RKO (cell line): ENCODE measurements at regions not wholly inside any gene's neighbourhood (a gene's known extent, or its start where the extent isn't known, plus 50 kb on each side); places are given as distances from the start of the nearest gene placed in this dataset.
A peak's percentile ranks its signal among the peaks of the same experiment; 100 is the strongest.

ENCODE experiments used
- DNase-seq: peaks from one replicate; pipeline ENCODE4 v3.0.0-alpha.2; 2016; ENCODE audit warnings: low spot score

GRCh38 chr11:79864882-79865281 lies 424.1 kb upstream of the TENM4 start:
- DNase-seq: no peak

DNA sequence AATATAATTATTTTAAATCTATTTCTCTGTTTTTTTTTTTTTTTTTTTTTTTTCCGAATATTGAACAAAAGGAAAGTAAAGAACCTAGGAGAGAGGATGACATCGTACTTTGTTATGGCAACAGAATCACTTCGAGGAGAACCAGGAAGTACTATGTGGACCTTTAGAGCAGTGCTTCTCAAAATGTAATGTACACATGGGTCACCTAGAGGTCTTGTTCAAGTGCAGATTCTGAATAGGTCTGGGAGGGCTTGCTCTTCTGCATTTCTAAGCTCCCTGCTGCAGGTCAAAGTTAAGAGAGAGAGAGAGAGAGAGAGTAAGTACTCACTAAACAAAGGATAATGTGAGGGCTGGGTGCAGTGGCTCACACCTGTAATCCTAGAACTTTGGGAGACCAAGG lies 419.5 kb upstream of the TENM4 start:
- no peak for DNase-seq

GRCh38 chr11:79857377-79858214 lies 416.8 kb upstream of the TENM4 start:
- DNase-seq: no peak

DNA sequence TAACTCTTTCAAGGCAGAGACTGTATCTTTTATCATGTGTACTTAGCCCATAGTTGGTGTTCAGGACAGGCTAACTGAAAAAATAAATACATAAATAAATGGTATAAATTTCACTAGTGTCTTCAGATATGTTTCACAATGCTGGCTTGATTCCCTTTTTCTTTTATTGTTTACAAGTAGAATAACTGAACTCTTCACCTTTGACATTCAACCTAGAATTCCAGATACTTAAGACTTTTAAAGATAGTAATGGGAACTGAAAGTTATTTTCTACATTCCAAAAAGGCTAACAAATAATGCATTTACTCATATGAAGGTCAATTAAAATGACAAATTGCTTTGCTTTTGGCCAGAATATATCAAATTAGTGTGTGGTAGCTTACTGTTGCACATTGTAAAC lies 411.3 kb upstream of the TENM4 start:
- no peak for DNase-seq

DNA sequence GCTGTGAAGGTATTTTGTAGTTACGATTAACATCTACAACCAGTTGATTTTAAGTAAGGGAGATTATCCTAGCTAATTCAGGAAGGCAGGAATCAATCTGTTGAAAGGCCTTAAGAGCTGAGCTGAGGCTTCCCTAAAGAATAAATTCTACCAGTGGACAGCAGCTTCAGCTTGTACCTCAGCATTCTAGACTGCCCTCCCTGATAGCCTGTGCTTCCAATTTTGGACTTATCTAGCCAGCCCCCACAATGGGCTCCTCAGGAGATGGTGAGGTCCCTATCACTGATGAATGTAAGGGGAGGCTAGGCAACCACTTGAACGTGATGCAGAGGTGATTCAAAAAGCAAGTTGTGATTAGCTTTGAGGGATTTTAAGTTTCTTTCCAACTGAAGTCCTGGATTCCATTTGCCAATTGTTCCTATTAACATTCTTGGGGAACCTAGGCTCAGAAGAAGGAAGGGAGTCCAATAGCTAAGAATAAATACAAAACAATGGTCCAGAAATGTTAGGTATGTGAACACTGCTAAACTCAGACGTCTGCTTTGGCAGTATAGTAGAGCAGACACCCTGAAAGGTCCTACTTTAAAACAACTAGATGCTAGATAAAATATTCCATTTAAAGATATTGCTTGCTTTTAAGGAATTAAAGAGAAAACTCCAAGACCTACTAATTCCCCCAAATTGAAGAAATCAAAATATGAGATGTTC lies 404.3 kb upstream of the TENM4 start:
- DNase-seq: no peak

GRCh38 chr11:79834015-79834414 lies 393.2 kb upstream of the TENM4 start:
- DNase-seq: no peak

- no peak for DNase-seq
Observed at GRCh38 chr11:79830446-79830845, 389.6 kb upstream of the TENM4 start.

- DNase-seq: no peak
Observed at GRCh38 chr11:79829891-79830290, 389.1 kb upstream of the TENM4 start.

DNA sequence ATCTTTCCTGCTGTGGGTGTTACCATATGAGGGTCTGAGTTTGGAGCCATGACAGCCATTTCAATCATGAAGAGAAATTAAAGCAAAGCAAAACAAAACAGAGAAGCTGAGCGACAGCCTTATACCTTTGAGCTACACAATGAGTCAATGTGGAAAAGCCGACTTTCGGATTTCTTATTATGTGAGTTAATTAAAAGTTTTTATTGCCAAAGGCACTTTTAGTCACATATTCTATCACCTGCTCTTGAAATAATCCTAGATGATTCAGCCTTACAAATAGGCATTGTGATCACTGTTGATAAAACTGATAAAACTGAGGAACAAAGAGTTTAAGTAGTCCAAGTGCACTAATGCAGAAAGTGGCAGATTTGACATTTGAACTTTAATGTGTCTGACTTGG lies 381.9 kb upstream of the TENM4 start:
- DNase-seq: no peak

DNA sequence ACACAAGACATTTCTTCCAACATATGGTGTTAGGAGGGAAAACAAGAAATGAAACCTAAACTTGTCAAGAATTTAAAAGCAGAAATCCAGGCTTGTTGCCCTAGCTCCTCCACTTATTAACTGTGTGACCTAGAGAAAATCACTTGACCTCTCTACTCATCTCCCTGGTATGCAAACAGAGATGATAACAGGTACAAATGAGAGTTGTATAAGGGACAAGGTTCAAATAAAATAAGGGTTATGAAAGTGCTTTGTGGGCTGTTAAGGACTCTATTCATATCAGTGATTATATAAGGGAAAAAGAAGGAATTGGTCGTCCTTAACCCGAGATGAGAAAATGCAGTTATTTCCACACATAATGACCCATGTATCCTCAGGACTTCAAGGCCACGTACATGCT lies 372.7 kb upstream of the TENM4 start:
- DNase-seq: no peak

GRCh38 chr11:79809487-79809886 lies 368.7 kb upstream of the TENM4 start:
- DNase-seq: no peak

- no peak for DNase-seq
Observed at GRCh38 chr11:79807506-79807905, 366.7 kb upstream of the TENM4 start.

DNA sequence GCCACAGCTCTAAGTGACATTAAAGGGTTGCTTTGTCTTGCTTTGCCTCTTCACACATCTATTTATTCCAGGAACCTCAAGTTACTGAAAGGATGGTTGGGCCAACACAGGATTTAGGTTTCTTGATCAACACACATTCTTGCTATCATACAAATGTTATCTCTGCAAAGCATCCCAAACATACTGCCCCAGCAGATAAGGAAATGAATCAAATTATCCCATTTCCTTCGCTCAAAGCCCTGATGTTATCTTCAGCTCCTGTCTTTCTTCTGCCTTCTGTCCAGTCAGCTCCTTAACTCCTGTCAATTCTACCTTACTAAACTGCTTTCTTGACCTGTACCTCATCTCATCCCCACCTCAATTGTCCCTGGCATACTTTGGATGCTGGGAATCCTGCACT lies 355.9 kb upstream of the TENM4 start:
- DNase-seq: no peak

DNA sequence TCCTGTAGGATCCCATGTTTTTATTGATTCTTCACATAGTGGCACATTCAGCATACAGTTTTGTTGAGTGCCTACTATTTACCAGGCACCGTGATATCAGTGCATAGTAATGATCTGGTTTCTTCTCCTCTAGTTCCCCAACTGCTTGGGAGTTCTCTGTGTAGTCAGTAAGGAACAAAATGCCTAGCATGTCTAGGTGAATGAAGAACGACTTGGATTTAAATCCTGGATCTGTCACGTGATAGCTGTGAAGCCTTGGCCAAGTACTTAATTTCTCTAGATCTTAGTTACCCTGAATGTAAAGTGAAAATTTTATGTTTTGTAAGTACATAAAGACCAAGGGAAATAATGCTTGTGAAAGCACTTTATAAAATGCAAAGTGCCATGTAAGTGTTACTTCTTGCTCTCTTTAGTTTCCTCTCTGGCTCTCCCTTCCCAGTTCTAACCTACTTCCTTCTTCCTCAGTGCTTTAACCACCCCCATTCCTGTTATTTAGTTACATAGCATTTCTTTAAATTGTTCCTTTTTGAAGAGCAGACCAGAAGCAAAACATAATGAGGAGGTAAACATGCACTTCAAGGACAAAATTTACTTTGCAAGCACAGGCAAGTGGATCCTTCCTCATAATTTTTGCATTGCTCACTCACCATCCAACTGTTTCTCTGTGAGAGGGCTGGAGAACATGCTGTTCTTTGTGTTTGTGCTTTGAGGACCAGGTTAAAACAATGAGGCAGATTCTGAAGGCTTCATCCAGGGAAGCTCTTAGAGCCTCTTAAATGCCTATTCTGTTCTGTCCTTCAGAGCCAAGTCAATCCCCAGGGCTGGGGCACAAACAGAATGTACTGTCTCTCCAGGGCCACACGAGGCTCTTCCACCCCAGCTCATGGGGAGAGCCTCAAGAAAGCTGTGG lies 353.9 kb upstream of the TENM4 start:
- no peak for DNase-seq

DNA sequence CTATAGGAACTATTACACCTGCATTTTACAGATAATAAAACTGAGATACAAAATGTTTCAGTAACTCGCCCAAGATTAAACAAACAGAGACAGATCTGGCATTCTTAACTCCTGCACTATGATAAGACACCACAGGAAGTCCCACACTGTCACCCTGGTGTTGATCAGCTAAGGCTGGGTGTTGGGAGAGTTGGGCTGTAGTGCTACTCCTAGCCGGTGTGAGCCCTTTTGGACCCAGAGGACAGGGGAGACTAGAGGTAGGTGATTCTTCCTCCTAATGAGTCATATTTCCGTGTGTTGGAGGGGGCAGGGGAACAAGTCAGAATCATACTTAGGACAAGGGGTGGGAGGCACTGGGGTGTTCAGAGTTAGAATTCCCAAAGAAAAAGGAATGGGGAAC lies 353.2 kb upstream of the TENM4 start:
- DNase-seq: no peak

GRCh38 chr11:79786961-79787360 lies 346.1 kb upstream of the TENM4 start:
- no peak for DNase-seq

DNA sequence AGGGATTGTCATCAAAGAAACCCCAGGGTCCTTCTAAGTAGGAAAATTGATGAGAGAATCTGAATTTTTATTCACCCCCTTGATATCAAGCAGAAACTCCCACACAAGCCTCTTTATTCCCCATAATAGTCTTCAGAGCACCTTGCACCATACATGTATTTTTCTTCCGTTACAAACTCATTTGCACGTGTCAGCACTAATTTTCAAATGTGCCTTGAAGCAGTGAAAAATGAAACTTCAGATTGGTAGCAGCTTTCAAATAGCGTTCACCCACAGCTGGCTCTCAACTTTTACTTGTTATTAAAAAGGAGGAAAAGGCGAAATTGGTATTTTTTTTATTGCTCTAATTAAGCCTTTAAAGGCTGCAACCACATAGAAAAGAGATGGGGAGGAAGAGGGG lies 343.0 kb upstream of the TENM4 start:
- no peak for DNase-seq

DNA sequence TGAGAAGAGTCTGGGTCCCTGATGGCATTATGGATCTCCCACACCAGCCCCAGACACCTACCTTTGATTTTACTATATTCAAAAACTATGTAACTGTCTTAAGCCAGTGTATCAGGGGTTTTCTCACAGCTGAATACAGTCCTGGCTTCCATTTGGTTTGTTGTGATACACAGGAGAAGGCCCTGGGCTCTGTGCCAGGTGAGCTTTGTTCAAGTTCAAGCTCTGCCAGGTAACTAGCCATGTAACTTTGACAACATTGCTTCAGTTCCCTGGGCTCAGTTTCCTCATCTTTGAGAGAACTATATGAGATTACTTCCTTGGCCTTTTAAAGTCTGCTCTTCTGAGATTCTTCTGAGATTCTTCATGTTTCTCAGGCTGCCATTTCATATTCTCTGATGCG lies 327.5 kb upstream of the TENM4 start:
- no peak for DNase-seq

- no peak for DNase-seq
Observed at GRCh38 chr11:79762279-79762921, 321.6 kb upstream of the TENM4 start.

- no peak for DNase-seq
Observed at GRCh38 chr11:79758325-79758724, 317.5 kb upstream of the TENM4 start.

DNA sequence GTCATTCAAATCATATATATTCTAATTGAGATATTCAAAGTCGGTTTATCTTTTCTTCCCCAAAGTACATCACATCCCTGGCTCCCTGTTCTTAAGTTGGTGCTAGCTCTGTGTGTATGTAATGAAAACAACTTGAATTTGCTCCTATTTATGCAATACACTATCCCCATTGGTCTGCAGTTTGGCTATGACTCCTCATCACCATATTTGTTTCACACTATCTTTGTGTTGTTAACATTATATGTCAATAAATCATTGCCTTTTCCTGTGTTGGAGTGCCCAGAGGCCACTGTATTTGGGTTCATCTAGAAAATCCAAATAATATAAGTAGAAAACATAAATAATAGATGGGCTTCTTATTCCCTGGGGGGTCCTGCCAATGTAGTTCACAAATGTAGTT lies 306.6 kb upstream of the TENM4 start:
- DNase-seq: no peak

DNA sequence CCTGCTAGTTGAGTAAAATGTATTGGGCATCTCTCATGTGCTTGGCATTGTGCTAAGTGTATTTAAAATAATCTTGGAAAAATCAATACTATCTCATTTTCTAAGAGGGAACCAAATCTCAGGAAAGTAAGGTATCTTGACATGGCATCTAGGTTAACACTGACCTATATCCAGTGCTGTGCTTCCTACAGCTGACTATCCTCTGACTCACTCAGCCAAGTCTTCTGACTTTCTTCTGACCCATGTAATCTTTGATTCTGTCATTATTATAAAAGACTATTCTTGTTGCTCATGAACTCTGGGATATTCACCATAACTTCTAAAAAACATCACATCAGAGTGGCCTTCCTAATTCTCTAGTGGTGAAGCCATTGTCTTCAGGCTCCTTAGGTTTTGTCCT lies 304.1 kb upstream of the TENM4 start:
- peak; percentile 1 for DNase-seq
